Astrocyte of the cerebellum (primary cell): ENCODE measurements at regions not wholly inside any gene's neighbourhood (a gene's known extent, or its start where the extent isn't known, plus 50 kb on each side); places are given as distances from the start of the nearest gene placed in this dataset.

Source experiments
- DNase-seq: peaks from one replicate; pipeline ENCODE4 v3.0.0-alpha.2; 2011; ENCODE audit warnings: low read depth
- H3K4me3 ChIP-seq: 2 replicates; pipeline ENCODE4 v1.5.1; 2011; ENCODE audit warnings: mild to moderate bottlenecking, low read depth, low read length, moderate library complexity
- in situ Hi-C: cut with HindIII; loops from 2 replicates; pipeline ENCODE4 v1.10.0; 2017; ENCODE audit warnings: low sequenced_read_pairs
- TF ChIP-seq, protein P1 (sequence below): IDR thresholded peaks from 2 replicates; pipeline ENCODE4 v1.5.1; 2012; ENCODE audit warnings: low read length, low read depth, moderate library complexity, mild to moderate bottlenecking; ENCODE audit errors: missing control alignments

- in situ Hi-C loops, result no loop called here
- TF ChIP-seq, protein P1, sequence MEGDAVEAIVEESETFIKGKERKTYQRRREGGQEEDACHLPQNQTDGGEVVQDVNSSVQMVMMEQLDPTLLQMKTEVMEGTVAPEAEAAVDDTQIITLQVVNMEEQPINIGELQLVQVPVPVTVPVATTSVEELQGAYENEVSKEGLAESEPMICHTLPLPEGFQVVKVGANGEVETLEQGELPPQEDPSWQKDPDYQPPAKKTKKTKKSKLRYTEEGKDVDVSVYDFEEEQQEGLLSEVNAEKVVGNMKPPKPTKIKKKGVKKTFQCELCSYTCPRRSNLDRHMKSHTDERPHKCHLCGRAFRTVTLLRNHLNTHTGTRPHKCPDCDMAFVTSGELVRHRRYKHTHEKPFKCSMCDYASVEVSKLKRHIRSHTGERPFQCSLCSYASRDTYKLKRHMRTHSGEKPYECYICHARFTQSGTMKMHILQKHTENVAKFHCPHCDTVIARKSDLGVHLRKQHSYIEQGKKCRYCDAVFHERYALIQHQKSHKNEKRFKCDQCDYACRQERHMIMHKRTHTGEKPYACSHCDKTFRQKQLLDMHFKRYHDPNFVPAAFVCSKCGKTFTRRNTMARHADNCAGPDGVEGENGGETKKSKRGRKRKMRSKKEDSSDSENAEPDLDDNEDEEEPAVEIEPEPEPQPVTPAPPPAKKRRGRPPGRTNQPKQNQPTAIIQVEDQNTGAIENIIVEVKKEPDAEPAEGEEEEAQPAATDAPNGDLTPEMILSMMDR, result no peak
- H3K4me3 ChIP-seq, result no peak overlapping the region
- no peak for DNase-seq
Observed at GRCh38 chr14:76654573-76655108, 106.6 kb upstream of the VASH1 start.

DNA sequence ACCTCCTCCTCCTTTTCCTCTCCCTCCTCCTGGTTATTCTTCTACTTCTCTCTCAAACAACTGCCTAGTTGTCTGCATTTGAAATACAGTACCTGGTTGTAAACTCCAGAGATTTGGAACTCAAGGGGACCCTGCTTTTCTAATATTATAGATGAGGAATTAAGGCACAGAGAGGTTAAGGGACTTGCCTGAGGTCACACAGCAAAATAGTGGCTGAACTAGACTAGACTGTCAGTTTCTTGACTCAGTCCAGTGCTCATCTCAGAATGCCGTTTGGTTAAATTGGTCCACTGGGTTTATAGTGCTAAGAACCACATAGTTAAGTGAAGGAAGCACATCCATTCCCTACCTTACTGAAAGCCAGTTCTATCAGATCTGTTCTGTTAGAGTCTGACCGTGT is 105.9 kb upstream of the VASH1 start:
- TF ChIP-seq, protein P1, result no peak
- no peak overlapping the region for H3K4me3 ChIP-seq
- DNase-seq, result no peak
- in situ Hi-C loops, result no loop called here

- in situ Hi-C loops, result no loop called here
- no peak overlapping the region for H3K4me3 ChIP-seq
- no peak for DNase-seq
- TF ChIP-seq, protein P1, result no peak
Observed at GRCh38 chr14:76656592-76656991, 104.7 kb upstream of the VASH1 start.

DNA sequence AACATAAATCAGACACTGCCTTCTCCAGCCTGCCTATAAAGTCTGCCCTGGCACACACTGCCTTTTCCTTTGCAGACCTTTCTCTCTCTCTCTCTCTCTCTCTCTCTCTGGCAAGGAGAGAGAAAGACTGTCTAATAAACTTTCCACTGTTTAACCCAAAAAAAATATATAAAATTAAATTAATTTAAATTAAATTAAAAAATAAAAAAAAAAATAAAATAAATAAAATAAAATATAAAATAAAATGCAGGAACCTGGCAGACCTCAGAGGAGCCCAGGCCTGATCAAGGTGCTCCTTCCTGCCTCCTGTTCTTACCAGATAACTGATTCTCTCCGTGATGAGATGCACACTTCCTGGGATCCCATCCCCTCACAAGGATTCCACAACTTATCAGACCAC is 103.9 kb upstream of the VASH1 start:
- in situ Hi-C loops, result no loop called here
- TF ChIP-seq, protein P1, result no peak
- H3K4me3 ChIP-seq, result no peak overlapping the region
- no peak for DNase-seq

GRCh38 chr14:76657846-76658245 is 103.4 kb upstream of the VASH1 start:
- DNase-seq, result no peak
- in situ Hi-C loops, result no loop called here
- TF ChIP-seq, protein P1, result no peak
- no peak overlapping the region for H3K4me3 ChIP-seq

DNA sequence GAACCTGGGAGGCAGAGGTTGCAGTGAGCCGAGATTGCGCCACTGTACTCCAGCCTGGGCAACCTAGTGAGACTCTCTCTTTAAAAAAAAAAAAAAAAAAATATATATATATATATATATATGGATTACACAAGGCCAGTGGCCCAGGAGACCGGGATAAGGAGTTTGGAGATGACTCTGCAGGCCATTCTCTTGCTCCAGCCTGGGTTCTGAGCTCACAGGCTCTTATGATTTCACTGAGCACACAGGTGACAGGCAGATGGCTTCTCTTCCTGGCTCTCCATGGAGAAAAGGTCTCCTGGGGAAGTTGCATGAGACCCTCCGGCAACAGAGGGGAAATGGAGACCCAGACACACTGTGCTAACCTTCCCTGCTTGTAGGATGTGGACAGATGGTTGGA is 98.7 kb upstream of the VASH1 start:
- TF ChIP-seq, protein P1, result no peak
- no peak overlapping the region for H3K4me3 ChIP-seq
- DNase-seq, result no peak
- in situ Hi-C loops, result no loop called here

DNA sequence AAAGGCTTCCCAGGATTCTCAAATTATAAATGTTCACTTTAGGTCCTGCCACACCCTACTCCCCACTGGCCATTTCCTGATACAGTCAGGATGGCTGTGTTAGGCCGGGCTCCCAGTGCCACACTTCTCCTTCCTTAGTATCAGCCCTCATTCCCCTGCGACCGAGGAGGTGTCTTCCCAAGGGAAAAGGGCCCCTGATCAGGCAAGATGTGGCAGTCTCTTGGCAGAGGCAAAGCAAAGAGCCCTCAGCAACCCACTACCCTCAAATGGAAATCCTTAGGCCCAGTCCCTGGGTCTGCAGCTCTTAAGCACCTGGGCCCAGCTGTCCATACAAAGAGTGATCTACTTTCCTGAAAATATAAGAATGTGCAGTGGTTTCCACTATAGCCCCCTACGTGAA is 96.5 kb upstream of the VASH1 start:
- no peak for DNase-seq
- no peak overlapping the region for H3K4me3 ChIP-seq
- in situ Hi-C loops, result no loop called here
- TF ChIP-seq, protein P1, result no peak
